ENCODE measurements at regions not wholly inside any gene's neighbourhood (a gene's known extent, or its start where the extent isn't known, plus 50 kb on each side); places are given as distances from the start of the nearest gene placed in this dataset.

DNA sequence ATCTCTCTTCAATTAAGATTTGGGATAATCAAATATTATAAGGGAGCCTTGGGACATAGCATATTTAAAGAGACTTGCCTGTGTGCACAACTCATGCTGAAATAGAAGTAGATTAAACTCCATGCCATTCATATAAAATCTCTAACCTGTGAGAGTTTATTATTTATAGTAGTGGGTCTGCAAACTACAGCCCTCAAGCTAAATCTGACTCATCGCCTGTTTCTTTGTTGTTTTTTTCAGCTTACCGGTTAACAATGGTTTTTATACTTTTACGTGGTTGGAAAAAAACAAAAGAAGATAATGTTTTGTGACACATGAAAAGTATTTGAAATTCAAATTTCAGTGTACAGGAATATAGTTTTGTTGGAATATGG, 61.9 kb upstream of the GHR start:
- DNase-seq: no peak

- no peak for DNase-seq
Observed at GRCh38 chr5:42366051-42366450, 57.2 kb upstream of the GHR start.

All from CD4-positive, alpha-beta T cell treated with Interleukin-10 for 1 hour (primary cell).